IMR-90 (cell line): ENCODE measurements at regions not wholly inside any gene's neighbourhood (a gene's known extent, or its start where the extent isn't known, plus 50 kb on each side); places are given as distances from the start of the nearest gene placed in this dataset.

ENCODE experiments used
- ATAC-seq: fragments of 200-7000 bp; cut with Tn5 transposase; 2 replicates; pipeline ENCODE4 v1.9.1; 2020; ENCODE audit warnings: low read depth, mild to moderate bottlenecking, moderate library complexity
- BruUV-seq: library from RNA; stranded (reverse); fragments of 400-500 nt; replicated peaks from 2 replicates; lab custom pipeline; 2021; lab: Mats Ljungman, UMichigan
- CTCF ChIA-PET: fragments of 300-600 bp; formaldehyde crosslinking; extraction: SDS; loops from one replicate; lab custom pipeline; 2021; ENCODE audit warnings: antibody characterized with exemption; lab: Yijun Ruan, JAX
- POLR2A ChIA-PET: fragments of 300-600 bp; sonication (Branson Sonifier 250); formaldehyde crosslinking; loops from one replicate; lab custom pipeline; 2022; ENCODE audit warnings: antibody characterized with exemption; ENCODE audit not compliant: unreplicated experiment; lab: Charles Lee
- DNase-seq: peaks from one replicate; pipeline ENCODE4 v3.0.0; 2013
- H2AFZ ChIP-seq: replicated peaks from 2 replicates; pipeline ENCODE3; 2013; ENCODE audit warnings: low read length, mild to moderate bottlenecking; ENCODE audit not compliant: poor library complexity
- H2AK5ac ChIP-seq: 2 replicates; pipeline ENCODE4 v1.6.1; 2013; ENCODE audit warnings: low read depth, low read length, inconsistent platforms
- H2AK9ac ChIP-seq: replicated peaks from 2 replicates; pipeline ENCODE3; 2013; ENCODE audit warnings: mild to moderate bottlenecking, low read depth, low read length, moderate library complexity; ENCODE audit not compliant: poor library complexity
- H2BK120ac ChIP-seq: 2 replicates; pipeline ENCODE4 v1.6.1; 2013; ENCODE audit warnings: low read depth, low read length, inconsistent platforms
- H2BK15ac ChIP-seq: 3 replicates; pipeline ENCODE4 v1.6.1; 2013; ENCODE audit warnings: low read depth, low read length, inconsistent platforms
- H2BK20ac ChIP-seq: 2 replicates; pipeline ENCODE4 v1.6.1; 2013; ENCODE audit warnings: low read depth, mild to moderate bottlenecking, inconsistent platforms, low read length, moderate library complexity
- H2BK5ac ChIP-seq: 2 replicates; pipeline ENCODE4 v1.6.1; 2013; ENCODE audit warnings: mild to moderate bottlenecking, low read depth, low read length, inconsistent platforms; ENCODE audit not compliant: poor library complexity, severe bottlenecking
- H3K14ac ChIP-seq: replicated peaks from 2 replicates; pipeline ENCODE4 v1.6.1; 2013; ENCODE audit warnings: low read depth, low read length, inconsistent platforms
- H3K18ac ChIP-seq: 2 replicates; pipeline ENCODE4 v1.6.1; 2013; ENCODE audit warnings: low read depth, low read length, control low read depth
- H3K23ac ChIP-seq: 2 replicates; pipeline ENCODE4 v1.6.1; 2013; ENCODE audit warnings: low read depth, low read length, inconsistent platforms
- H3K27ac ChIP-seq: 2 replicates; pipeline ENCODE4 v1.5.1; 2013; ENCODE audit warnings: mild to moderate bottlenecking, control low read depth, low read length; ENCODE audit not compliant: insufficient read depth
- H3K27me3 ChIP-seq: 2 replicates; pipeline ENCODE4 v1.6.1; 2013; ENCODE audit warnings: low read length; ENCODE audit not compliant: control insufficient read depth, insufficient read depth
- H3K36me3 ChIP-seq: 2 replicates; pipeline ENCODE4 v1.6.1; 2013; ENCODE audit warnings: low read length, mixed read lengths; ENCODE audit not compliant: control insufficient read depth, insufficient read depth
- H3K4ac ChIP-seq: 2 replicates; pipeline ENCODE4 v1.6.1; 2013; ENCODE audit warnings: low read depth, low read length, inconsistent platforms
- H3K4me1 ChIP-seq: 2 replicates; pipeline ENCODE4 v1.6.1; 2013; ENCODE audit warnings: low read length, mixed read lengths; ENCODE audit not compliant: control insufficient read depth, insufficient read depth
- H3K4me2 ChIP-seq: 2 replicates; pipeline ENCODE4 v1.6.1; 2013; ENCODE audit warnings: low read depth, mild to moderate bottlenecking, control low read depth, low read length, moderate library complexity
- H3K4me3 ChIP-seq: 2 replicates; pipeline ENCODE4 v1.5.1; 2013; ENCODE audit warnings: low read depth, mild to moderate bottlenecking, control low read depth, low read length, moderate library complexity; ENCODE audit not compliant: insufficient read depth
- H3K56ac ChIP-seq: 2 replicates; pipeline ENCODE4 v1.6.1; 2013; ENCODE audit warnings: low read length, inconsistent platforms; ENCODE audit not compliant: insufficient read depth; ENCODE audit errors: extremely low read depth
- H3K79me1 ChIP-seq, 2 experiments: 2 replicates each; pipeline ENCODE4 v1.6.1; 2013; ENCODE audit warnings: low read length in 2 of 2, inconsistent platforms in 1 of 2, low read depth in 1 of 2
- H3K9ac ChIP-seq: 2 replicates; pipeline ENCODE4 v1.6.1; 2013; ENCODE audit warnings: low read depth, low read length, control low read depth
- H3K9me1 ChIP-seq: 2 replicates; pipeline ENCODE4 v1.6.1; 2013; ENCODE audit warnings: low read length, inconsistent platforms; ENCODE audit not compliant: insufficient read depth
- H3K9me3 ChIP-seq: 2 replicates; pipeline ENCODE4 v1.6.1; 2013; ENCODE audit warnings: low read length; ENCODE audit not compliant: control insufficient read depth, insufficient read depth
- H4K20me1 ChIP-seq: 2 replicates; pipeline ENCODE4 v1.6.1; 2013; ENCODE audit warnings: low read length, inconsistent platforms; ENCODE audit not compliant: insufficient read depth
- H4K5ac ChIP-seq: 2 replicates; pipeline ENCODE4 v1.6.1; 2013; ENCODE audit warnings: mild to moderate bottlenecking, low read depth, low read length, control low read depth
- H4K8ac ChIP-seq, 2 experiments: 2 replicates each; pipeline ENCODE4 v1.6.1; 2013; ENCODE audit warnings: low read depth in 2 of 2, low read length in 2 of 2, control low read depth in 1 of 2, inconsistent platforms in 1 of 2
- H4K91ac ChIP-seq: 2 replicates; pipeline ENCODE4 v1.6.1; 2013; ENCODE audit warnings: low read depth, low read length, inconsistent platforms; ENCODE audit not compliant: insufficient read depth
- BHLHE40 ChIP-seq: fragments of 150-350 bp; IDR thresholded peaks from 2 replicates; pipeline ENCODE4 v1.6.1; 2016; ENCODE audit warnings: mild to moderate bottlenecking, low read depth, low read length
- CHD1 ChIP-seq: IDR thresholded peaks from 2 replicates; pipeline ENCODE4 v1.6.1; 2012; ENCODE audit warnings: low read depth, low read length, improper control_type of control experiment
- CTCF ChIP-seq: conservative IDR thresholded peaks from 2 replicates; pipeline ENCODE4 v1.5.1; 2012; ENCODE audit warnings: mild to moderate bottlenecking, low read depth, low read length, improper control_type of control experiment
- FOS ChIP-seq: fragments of 150-350 bp; IDR thresholded peaks from 2 replicates; pipeline ENCODE4 v1.6.1; 2016; ENCODE audit warnings: low read depth, low read length
- MAFK ChIP-seq: IDR thresholded peaks from 2 replicates; pipeline ENCODE4 v1.6.1; 2012; ENCODE audit warnings: low read depth, low read length, improper control_type of control experiment
- MAZ ChIP-seq: IDR thresholded peaks from 2 replicates; pipeline ENCODE4 v1.6.1; 2012; ENCODE audit warnings: low read depth, mild to moderate bottlenecking, low read length, improper control_type of control experiment, moderate library complexity, borderline replicate concordance
- POLR2A ChIP-seq: IDR thresholded peaks from 2 replicates; pipeline ENCODE4 v1.6.1; 2012; ENCODE audit warnings: mild to moderate bottlenecking, low read depth, low read length
- USF2 ChIP-seq: fragments of 150-350 bp; IDR thresholded peaks from 2 replicates; pipeline ENCODE4 v1.6.1; 2017; ENCODE audit warnings: mild to moderate bottlenecking, antibody characterized with exemption, low read length, low read depth
- WGBS, 2 experiments: methylation state at CpG; one replicate each; pipeline versions ENCODE4 v1.1.5 to v1.1.7; 2013; ENCODE audit warnings: missing lambda C conversion rate in 2 of 2; ENCODE audit not compliant: insufficient read length in 1 of 2; ENCODE audit errors: extremely low coverage in 2 of 2; 5-methylcytosine and 5-hydroxymethylcytosine counted together
- dilution Hi-C: fragments of 300-500 bp; cut with HindIII; formaldehyde crosslinking; loops from one replicate; pipeline ENCODE4 v1.14.3; 2018; ENCODE audit warnings: low sequenced_read_pairs; ENCODE audit not compliant: unreplicated experiment
- in situ Hi-C: fragments of 300-500 bp; cut with MboI; formaldehyde crosslinking; loops from 3 replicates; pipeline ENCODE4 v1.14.3; 2019; ENCODE audit warnings: low sequenced_read_pairs, inconsistent platforms, mixed read lengths
- intact Hi-C: fragments of 100-400 bp; cut with micrococcal nuclease; formaldehyde crosslinking; loops from 2 replicates; pipeline ENCODE4 v1.10.0; 2022

GRCh38 chr6:167580619-167580911 is 246.1 kb upstream of the AFDN start:
- Histone ChIP-seq H4K20me1 (no peaks in the 10 kb centered on the region), H2BK120ac (no peak overlapping the region), H3K36me3 (no peaks in the 10 kb centered on the region), H3K27ac (no peak overlapping the region), H3K9me3 (peaks cover 39% of the 10 kb centered on the region), H2AK5ac (no peak overlapping the region), H2AFZ (no peak overlapping the region), H2BK20ac (no peak overlapping the region), H4K8ac (no peak overlapping the region), H3K79me1 (no peaks in the 10 kb centered on the region), H3K4ac (no peak overlapping the region), H3K23ac (no peak overlapping the region), H2BK15ac (no peak overlapping the region), H3K9ac (no peak overlapping the region), H3K14ac (no peak overlapping the region), H2AK9ac (no peak overlapping the region), H3K4me3 (no peak overlapping the region), H3K27me3 (no peaks in the 10 kb centered on the region), H3K4me2 (no peak overlapping the region), H3K56ac (no peak overlapping the region), H3K9me1 (no peaks in the 10 kb centered on the region), H4K91ac (no peak overlapping the region), H2BK5ac (no peak overlapping the region), H4K5ac (no peak overlapping the region), H3K4me1 (no peaks in the 10 kb centered on the region), H3K18ac (no peak overlapping the region)
- in situ Hi-C loops: no loop called here
- dilution Hi-C loops: no loop called here
- intact Hi-C loops: no loop called here
- no CpG with 5 or more reads among the region's 4 CpGs for WGBS, 2 experiments
- BruUV-seq: no TSS peak
- ChIA-PET POLR2A (no interaction called here), CTCF (interaction anchor here (0.6 kb wide), 1 partner anchor 42 kb away, joined by 3 read pairs; no protein-coding TSS in a partner anchor)
- no peak for TF ChIP-seq BHLHE40
- no peak for TF ChIP-seq USF2
- TF ChIP-seq FOS: no peak
- no peak for TF ChIP-seq CTCF
- TF ChIP-seq MAFK: no peak
- TF ChIP-seq POLR2A: no peak
- no peak for TF ChIP-seq CHD1
- no peak for TF ChIP-seq MAZ
- ATAC-seq (no peak), DNase-seq (no peak)
